SH-SY5Y (cell line): ENCODE measurements at regions not wholly inside any gene's neighbourhood (a gene's known extent, or its start where the extent isn't known, plus 50 kb on each side); places are given as distances from the start of the nearest gene placed in this dataset.

Experiments
- GATA2 ChIP-seq: IDR thresholded peaks from 2 replicates; pipeline ENCODE4 v1.6.1; 2011; ENCODE audit warnings: mild to moderate bottlenecking, low read depth, low read length
- GATA3 ChIP-seq: IDR thresholded peaks from 2 replicates; pipeline ENCODE4 v1.6.1; 2011; ENCODE audit warnings: low read depth, mild to moderate bottlenecking, low read length, moderate library complexity

GRCh38 chr13:108096301-108096915 lies 118.9 kb downstream of the LIG4 start:
- TF ChIP-seq GATA3 (no peak), GATA2 (no peak)

DNA sequence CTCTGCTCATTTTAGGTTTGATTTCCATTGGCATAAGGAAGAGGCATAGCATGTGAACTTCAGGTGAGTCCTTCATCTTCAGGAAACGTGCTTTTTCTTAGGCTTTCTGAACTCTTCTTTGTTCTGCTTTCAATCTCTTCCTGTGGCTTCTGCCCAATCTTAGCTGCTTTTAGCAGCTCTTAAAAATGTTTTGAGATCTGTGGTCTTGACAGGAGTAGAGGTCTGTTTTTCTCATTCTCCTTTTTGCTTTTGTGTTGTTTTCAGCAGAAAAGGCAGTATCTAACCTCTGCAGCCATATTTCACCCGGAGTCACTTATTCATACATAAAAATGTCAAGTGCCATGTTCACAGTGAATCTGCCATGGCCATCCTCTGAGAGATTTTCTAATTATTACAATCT lies 120.3 kb downstream of the LIG4 start:
- TF ChIP-seq GATA2 (no peak), GATA3 (no peak)

DNA sequence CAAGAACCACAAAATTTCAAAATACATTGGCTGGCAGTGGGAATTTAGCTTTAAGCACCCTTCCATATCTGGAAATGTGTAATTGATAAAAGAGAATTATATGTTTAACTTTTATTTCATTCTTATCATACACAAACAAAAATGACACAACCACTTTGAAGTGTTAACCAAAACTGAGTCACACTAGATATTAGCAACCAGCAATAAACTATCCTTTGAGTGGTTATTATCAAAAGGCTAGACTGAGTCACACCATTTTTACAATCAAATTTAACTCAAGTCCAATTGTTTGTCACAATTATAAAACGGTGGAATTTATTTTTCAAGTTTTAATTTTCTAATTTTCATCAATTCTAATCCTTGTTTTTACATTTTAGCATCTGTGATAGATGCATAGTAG lies 121.7 kb downstream of the LIG4 start:
- TF ChIP-seq GATA3 (no peak), GATA2 (no peak)

GRCh38 chr13:108087810-108088209 lies 127.5 kb downstream of the LIG4 start:
- TF ChIP-seq GATA2 (no peak), GATA3 (no peak)

- no peak for TF ChIP-seq GATA3
- no peak for TF ChIP-seq GATA2
Measured at GRCh38 chr13:108086678-108087077, 128.7 kb downstream of the LIG4 start.

DNA sequence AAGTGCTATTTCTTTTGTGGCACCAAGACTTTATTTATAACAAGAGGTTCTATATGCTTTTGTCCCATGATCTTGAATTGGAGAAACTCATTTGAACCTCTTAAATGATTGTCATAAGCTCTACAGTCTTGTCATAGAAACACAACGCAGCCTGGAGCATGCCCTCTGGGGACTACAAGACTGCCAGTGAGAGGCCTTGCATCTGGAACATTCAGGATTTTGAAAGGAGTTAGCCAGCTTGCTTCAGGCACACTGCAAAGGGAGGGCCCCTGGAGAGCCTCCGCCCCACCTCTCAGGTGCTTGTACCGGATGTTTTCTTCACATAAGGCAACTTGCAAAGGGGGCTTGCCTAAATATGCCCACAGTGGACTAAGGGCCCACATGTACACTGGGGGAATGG lies 130.5 kb downstream of the LIG4 start:
- no peak for TF ChIP-seq GATA2
- no peak for TF ChIP-seq GATA3

DNA sequence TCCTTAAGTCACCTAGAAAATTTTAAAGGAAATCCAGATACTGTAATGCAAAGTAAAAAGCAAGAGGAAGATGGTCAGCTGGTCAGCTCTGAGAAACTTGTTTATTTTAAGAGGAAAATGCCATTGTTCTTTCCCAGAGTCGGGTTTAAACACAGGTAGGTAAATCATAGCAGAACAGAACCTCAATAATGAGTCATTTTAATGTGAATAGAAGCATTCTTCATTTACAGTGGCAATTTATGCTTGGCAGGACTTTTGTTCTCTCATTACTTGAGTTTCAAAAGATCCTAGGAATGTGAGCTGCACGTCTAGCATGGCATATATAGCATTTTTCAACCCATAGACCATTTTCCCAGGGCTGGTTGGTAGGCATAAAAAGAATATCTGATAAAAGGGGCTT lies 132.3 kb downstream of the LIG4 start:
- no peak for TF ChIP-seq GATA3
- no peak for TF ChIP-seq GATA2

- TF ChIP-seq GATA2 (no peak), GATA3 (no peak)
Measured at GRCh38 chr13:108082481-108082880, 132.9 kb downstream of the LIG4 start.

DNA sequence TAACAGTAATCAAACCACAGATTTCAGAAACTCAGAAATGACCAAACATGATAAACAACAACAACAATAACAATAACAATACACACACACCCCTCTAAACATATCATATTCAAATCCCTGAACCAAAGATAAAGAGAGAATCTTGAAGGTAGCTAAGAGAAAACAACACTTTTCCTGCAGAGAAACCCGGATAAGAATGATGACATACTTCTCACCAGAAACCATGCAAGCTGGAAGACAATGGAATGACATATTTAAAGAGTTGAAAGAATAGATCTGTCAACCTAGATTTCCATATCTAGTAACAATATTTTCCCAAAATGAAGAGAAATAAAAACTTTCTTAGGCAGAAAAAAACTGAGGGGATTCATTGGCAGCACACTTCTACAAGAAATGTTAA lies 138.1 kb downstream of the LIG4 start:
- TF ChIP-seq GATA2 = no peak
- no peak for TF ChIP-seq GATA3

DNA sequence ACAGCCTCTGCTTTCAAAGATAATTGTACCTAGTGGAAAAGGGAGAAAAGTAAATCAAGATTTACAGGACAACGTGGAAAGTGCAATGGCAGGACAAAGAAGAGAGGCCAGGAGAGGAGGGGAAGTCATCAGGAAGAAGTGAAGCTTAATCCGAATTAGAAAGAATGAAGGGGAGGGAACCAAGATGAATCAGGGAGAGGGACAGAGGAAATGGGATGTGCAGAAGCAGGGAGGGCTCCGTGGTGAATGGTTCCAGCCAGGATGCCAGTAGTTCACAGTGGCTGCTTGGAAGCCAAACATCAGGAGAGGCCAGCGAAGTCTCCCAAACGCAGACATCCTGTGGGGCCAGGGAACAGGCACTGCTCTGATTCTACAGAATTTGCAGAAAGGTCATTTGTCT lies 144.4 kb downstream of the LIG4 start:
- TF ChIP-seq GATA3 (no peak), GATA2 (no peak)

GRCh38 chr13:108070491-108070890 lies 144.8 kb downstream of the LIG4 start:
- TF ChIP-seq GATA2 (no peak), GATA3 (no peak)

- no peak for TF ChIP-seq GATA2
- TF ChIP-seq GATA3 = no peak
Measured at GRCh38 chr13:108069521-108070210, 145.7 kb downstream of the LIG4 start.

GRCh38 chr13:108060111-108060510 lies 155.2 kb downstream of the LIG4 start:
- TF ChIP-seq GATA2 (no peak), GATA3 (no peak)

GRCh38 chr13:108056278-108056677 lies 159.1 kb downstream of the LIG4 start:
- TF ChIP-seq GATA3 (no peak), GATA2 (no peak)

DNA sequence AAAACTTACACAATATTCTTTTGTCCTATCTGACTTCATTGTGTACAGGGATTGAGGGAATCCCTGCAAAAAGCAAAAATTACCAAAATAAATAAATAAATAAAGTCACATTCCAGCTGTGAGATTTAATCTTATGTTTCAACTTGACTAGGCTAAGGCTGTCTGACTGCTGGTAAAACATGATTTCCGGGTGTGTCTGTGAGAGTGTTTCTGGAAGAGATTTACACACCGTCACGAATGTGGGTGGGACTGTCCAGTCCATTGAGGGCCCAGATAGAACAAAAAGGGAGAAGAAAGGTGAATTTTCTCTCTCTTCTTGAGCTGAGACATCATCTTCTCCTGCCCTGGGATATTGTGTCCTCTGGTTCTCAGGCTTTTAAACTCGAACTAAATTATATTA lies 166.1 kb downstream of the LIG4 start:
- TF ChIP-seq GATA3 (no peak), GATA2 (no peak)
